ENCODE measurements at regions not wholly inside any gene's neighbourhood (a gene's known extent, or its start where the extent isn't known, plus 50 kb on each side); places are given as distances from the start of the nearest gene placed in this dataset.

- no peak for DNase-seq
- ATAC-seq = no peak
- intact Hi-C loops (cut with DNase I, micrococcal nuclease) = no loop called here
Observed at GRCh38 chr7:98520356-98520951, 96.6 kb upstream of the NPTX2 start.

GRCh38 chr7:98518159-98518947 lies 98.7 kb upstream of the NPTX2 start:
- intact Hi-C loops (cut with DNase I, micrococcal nuclease) = no loop called here
- ATAC-seq (no peak), DNase-seq (no peak)

DNA sequence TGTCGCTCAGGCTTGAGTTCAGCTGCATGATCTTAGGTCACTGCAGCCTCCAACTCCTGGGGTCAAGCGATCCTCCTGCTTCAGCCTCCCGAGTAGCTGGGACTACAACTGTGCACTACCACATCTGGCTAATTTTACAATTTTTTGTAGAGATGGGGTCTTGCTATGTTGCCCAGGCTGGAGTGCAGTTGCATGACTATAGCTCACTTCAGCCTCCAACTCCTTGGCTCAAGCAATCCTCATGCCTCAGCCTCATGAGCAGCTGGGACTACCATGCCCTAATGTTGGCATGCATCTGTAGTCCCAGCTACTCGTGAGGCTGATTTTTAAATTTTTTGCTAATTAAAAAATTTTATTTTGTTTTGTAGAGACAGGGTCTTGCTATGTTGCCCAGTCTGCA lies 101.9 kb upstream of the NPTX2 start:
- intact Hi-C loops (cut with DNase I, micrococcal nuclease) = no loop called here
- ATAC-seq (no peak), DNase-seq (no peak)

DNA sequence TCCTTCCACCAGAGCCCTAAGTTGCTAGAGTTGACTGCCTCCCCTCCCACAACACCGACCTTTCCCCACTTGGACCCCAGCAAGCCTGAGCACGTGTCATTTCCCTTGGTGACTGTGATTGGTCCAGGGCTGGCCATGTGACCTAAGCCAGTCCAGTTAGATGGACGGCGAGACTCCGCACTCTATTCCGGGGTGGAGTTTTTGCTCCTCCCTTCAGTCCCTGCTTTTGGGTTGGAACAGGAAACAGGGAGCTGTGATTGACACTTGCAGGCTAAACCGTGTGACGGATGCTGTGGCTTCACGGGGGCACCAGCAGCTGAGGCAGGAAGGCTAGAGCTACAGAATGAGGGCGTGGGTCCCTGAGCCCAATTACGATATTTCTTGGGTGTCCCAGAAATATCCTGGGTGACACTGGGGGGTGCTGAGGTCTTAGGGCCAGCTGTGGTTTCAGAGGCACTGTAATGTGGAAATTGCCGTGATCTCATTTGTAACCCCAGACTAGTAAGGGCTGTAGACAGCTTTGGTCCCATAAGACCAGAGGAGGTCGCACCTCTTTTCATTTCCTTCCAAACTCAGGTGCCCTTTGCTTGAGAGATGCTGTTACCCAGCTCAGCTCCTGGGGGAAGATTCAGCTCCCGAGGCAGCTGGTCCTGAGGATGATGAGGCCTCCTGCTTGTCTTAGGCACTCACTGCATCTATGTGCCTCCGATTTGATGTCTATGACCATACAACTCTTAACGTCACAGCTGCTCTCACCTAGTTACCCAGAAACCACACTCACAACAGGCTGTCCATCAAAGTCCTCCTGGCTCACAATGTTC lies 102.7 kb upstream of the NPTX2 start:
- DNase-seq (no peak), ATAC-seq (no peak)
- intact Hi-C loops (cut with DNase I, micrococcal nuclease) = loop anchor here in 1 of 2 donors (5.0 kb wide), 1 partner anchor 193 kb away; no protein-coding TSS in a partner anchor

DNA sequence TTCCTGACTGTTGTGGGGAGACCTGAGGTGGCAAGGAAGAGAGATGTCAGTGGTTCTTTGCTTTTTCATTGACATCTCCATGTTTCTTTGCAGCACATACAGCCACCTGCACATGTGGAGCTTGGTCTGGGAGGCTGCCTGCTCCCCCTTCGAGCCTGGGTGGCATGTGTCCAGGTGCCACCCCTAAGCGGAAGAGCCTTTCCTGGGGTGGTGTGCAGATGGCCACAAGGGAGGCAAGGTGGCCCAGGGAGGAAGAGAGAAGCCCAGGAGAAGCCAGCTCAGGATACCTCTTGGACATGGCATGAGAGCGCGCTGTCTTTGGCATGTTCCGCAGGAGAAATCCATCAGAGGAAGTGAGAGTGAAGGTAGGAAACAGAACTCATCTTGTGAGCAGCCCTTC lies 105.9 kb upstream of the NPTX2 start:
- DNase-seq (no peak), ATAC-seq (no peak)
- intact Hi-C loops (cut with DNase I, micrococcal nuclease) = loop anchor here in 1 of 2 donors (5.0 kb wide), 1 partner anchor 196 kb away; no protein-coding TSS in a partner anchor

DNA sequence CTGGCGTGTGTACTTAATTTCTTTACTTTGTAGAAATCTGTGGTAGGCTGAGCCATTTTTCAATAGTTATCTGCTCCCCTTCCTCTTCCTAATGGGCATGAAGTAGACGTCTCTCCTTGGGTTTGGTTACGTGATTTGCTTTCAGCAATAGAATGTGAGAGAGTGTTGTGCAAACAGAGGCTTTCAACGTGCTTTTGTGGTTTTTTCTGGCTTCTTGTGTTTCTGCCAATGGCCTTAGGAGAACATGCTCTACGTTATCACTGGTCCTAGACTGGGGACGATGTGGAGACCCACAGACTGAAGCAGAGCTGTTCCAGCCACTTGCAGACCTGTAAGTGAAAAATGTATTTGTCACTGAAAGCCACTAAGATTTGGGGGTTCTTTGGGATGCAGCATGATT lies 107.2 kb upstream of the NPTX2 start:
- intact Hi-C loops (cut with DNase I, micrococcal nuclease) = loop anchor here in 1 of 2 donors (5.0 kb wide), 1 partner anchor 197 kb away; no protein-coding TSS in a partner anchor
- DNase-seq = no peak
- ATAC-seq = no peak

- intact Hi-C loops (cut with DNase I, micrococcal nuclease) = no loop called here
- no peak for ATAC-seq
- no peak for DNase-seq
Observed at GRCh38 chr7:98506471-98506870, 105.6 kb upstream of the BAIAP2L1 start.

- ATAC-seq = no peak
- intact Hi-C loops (cut with DNase I, micrococcal nuclease) = no loop called here
- no peak for DNase-seq
Observed at GRCh38 chr7:98500764-98501163, 99.9 kb upstream of the BAIAP2L1 start.

DNA sequence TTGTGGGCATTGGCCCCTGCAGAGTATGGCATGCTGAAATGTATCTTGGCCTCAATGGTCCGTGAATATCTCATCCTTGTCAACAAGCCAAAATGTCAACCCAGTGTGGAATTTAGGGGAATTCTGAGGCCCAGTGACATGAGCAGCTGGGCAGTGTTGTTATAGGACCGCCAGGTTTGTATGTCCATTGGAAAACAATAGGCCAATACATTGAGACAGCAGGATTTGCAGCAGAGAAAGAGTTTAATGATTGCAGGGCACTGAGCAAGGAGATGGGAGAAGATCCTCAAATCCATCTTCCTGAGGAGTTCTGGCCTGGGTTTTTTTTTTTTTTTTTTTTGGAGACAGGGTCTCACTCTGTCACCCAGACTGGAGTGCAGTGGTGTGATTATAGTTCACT lies 95.7 kb upstream of the BAIAP2L1 start:
- intact Hi-C loops (cut with DNase I, micrococcal nuclease) = no loop called here

GRCh38 chr7:98495200-98495955 lies 94.5 kb upstream of the BAIAP2L1 start:
- DNase-seq (no peak), ATAC-seq (no peak)
- intact Hi-C loops (cut with DNase I, micrococcal nuclease) = no loop called here

More for the DNA sequence above, 95.7 kb upstream of the BAIAP2L1 start:
- no peak for ATAC-seq
- DNase-seq = no peak

- intact Hi-C loops (cut with DNase I, micrococcal nuclease) = no loop called here
- DNase-seq (no peak), ATAC-seq (no peak)
Observed at GRCh38 chr7:98493030-98493778, 92.3 kb upstream of the BAIAP2L1 start.

DNA sequence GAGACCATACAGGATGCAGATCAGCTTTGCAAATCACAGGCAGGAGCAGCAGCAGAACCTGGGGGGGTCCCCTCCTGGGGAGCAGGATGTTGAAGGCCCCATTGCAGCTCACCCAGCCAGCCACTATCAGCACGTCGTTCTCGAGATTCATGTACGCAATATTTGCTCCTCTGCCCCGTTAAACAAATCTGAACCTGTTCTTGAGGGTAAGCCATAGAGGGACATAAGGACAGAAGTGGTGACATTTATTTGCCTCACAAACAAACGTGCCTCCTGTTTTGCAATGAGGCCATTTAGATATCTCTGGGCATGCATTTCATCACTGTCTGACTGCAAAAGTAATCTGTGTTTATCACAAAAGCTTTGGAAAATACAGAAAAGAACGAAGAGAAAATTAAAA lies 87.3 kb upstream of the BAIAP2L1 start:
- intact Hi-C loops (cut with DNase I, micrococcal nuclease) = no loop called here
- DNase-seq (no peak), ATAC-seq (no peak)

DNA sequence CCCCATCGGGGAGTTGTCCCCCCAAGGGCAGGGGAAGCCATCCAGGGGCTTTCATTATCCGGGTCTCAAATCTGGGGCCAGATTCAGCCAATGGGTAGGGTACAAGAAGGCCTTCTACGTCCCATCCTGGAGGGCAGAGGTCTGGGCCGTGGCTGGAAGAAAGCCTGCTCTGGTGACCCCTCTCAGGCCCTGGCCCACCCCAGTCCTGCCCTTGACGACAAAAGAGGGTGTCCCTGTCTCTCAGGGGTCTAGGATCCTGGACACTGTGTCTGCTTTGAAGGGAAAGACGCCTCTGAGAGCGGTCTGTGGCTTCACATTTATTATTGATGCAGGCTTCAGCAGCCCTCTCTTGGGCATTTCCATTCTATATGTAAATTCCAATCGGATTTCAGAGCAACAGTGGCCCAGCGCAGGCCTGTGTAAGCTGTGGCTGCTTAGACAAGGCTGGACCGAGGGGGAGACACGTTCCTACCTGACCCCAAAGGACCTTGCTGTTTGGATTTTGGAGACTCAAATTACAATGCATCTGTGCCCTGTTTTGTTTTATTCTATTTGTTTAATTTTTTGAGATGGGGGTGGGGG lies 83.2 kb upstream of the BAIAP2L1 start:
- DNase-seq (no peak), ATAC-seq (no peak)
- intact Hi-C loops (cut with DNase I, micrococcal nuclease) = no loop called here

- DNase-seq = no peak
- intact Hi-C loops (cut with DNase I, micrococcal nuclease) = no loop called here
- ATAC-seq = no peak
Observed at GRCh38 chr7:98483276-98483963, 82.5 kb upstream of the BAIAP2L1 start.

GRCh38 chr7:98479318-98479717 lies 78.4 kb upstream of the BAIAP2L1 start:
- DNase-seq (no peak), ATAC-seq (no peak)
- intact Hi-C loops (cut with DNase I, micrococcal nuclease) = no loop called here

GRCh38 chr7:98475352-98475751 lies 74.5 kb upstream of the BAIAP2L1 start:
- ATAC-seq = no peak
- DNase-seq = no peak
- intact Hi-C loops (cut with DNase I, micrococcal nuclease) = no loop called here

GRCh38 chr7:98474558-98474957 lies 73.7 kb upstream of the BAIAP2L1 start:
- ATAC-seq (no peak), DNase-seq (no peak)

More at GRCh38 chr7:98474558-98474957, 73.7 kb upstream of the BAIAP2L1 start:
- intact Hi-C loops (cut with DNase I, micrococcal nuclease) = no loop called here
